ENCODE measurements at regions not wholly inside any gene's neighbourhood (a gene's known extent, or its start where the extent isn't known, plus 50 kb on each side); places are given as distances from the start of the nearest gene placed in this dataset.
A peak's percentile ranks its signal among the peaks of the same experiment; 100 is the strongest.

DNA sequence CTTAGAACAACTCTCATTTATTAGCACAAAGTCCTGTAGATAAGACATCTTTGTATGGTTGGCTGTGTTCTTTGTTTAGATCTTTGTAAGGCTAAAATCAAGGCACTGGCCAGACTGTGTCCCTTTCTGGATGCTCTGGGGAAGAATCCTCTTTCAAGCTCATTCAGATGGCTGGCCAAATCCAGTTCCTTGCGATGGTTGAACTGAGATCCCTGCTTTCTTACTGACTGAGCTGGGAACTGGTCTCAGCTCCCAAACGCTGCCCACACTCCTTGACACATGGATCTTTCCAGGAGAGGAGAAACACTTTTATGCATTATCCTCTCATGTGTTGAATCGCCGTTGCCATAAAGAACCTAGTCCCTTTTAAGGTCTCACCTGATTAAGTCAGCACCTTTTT lies 586.5 kb upstream of the IGFBP3 start:
- DNase-seq (ENCODE audit: low read depth in 2 of 2), result no peak

DNA sequence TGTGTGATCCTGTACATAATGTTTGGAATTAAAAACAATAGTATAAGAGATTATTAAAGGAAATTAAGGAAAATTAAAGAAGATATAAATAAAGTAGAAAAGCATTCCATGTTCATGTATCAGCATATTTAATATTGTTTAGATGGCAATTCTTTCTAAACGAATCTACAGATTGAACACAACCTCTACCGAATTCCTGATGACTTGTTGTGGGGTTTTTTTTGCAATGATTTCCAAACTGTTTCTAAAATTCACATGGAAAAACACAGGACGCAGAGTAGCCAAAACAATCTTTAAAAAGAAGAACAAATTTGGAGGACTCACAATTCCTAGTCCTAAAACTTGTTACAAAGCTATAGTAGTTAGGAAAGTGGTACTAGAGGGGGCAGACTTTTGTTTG lies 573.4 kb upstream of the IGFBP3 start:
- DNase-seq (ENCODE audit: low read depth in 2 of 2), result no peak

GRCh38 chr7:46494028-46494427 lies 573.0 kb upstream of the IGFBP3 start:
- peak; percentile 20 to 26 for DNase-seq (ENCODE audit: low read depth in 2 of 2)

DNA sequence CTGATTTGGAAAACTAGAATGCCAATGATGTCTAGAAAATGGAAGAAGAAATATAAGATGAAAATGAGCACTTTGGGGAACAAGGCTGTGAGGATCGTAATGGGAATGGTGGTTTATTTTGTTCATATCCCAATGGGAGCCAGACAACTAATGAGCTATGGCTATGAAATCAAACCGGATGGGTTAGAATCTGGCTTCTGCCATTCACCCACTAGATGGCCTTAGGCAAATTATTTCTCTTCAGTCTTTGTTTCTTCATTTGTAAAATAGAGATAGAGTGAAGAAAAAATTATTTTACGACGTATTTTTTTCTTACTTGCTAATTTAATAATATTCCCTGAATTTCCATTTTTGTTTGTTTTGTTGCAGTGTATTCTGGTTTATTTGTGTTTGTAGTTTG lies 572.1 kb upstream of the IGFBP3 start:
- no peak for DNase-seq (ENCODE audit: low read depth in 2 of 2)

DNA sequence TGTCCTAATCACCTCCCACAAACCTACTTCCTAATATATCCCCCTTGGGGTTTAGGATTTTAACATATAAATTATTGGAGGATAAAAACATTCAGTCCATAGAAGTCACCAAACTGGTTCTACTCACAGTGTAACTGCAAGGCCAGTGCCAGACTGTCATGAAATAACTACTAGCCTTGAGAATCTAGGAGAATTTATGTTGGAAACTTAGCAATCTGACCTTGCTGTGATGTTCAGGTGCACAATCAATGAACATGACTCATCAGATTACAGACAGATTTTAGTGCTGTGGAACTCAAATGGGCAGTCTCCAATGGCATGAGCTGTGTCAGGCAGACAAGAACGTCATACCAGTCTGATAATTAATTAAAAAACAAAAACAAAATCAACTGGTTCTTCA lies 571.4 kb upstream of the IGFBP3 start:
- DNase-seq (ENCODE audit: low read depth in 2 of 2), result no peak

DNA sequence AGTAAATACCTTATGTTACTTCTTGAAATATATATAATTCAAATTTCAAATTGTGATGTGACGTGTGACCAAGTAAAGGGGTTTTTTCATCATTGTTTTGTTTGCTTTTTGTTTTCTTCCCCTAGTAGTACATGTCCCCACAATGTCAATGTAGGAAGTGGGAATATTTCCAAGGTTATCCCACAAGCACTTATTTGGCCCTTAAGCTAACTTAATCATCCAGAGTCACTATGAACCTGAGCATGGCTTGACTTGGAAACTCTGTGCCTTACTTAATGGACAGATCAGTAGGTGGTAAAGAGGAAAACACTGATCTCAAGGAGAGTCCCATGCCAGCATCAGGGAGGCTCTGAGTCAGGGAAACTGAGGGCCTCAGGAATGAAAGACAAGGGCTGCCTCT lies 569.3 kb upstream of the IGFBP3 start:
- DNase-seq (ENCODE audit: low read depth in 2 of 2), result no peak

DNA sequence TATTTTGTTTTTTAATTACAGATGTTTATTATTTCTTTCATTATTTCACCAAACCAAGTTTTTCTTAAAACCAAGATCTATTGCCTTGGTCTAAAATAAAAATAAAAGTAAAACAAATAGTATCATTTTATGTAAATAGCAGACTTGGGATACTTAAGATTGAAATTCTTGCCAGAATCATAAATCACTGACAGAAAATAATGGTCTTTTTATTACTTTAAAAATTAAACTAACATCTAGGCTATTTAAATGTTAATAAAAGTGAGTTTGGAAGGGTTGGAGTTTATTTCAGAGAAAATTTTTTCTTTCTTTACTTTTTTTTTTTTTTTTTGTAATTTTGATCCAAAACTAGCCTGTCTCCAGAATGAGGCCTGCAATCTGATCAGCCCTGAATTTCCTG lies 568.0 kb upstream of the IGFBP3 start:
- DNase-seq (ENCODE audit: low read depth in 2 of 2), result no peak

DNA sequence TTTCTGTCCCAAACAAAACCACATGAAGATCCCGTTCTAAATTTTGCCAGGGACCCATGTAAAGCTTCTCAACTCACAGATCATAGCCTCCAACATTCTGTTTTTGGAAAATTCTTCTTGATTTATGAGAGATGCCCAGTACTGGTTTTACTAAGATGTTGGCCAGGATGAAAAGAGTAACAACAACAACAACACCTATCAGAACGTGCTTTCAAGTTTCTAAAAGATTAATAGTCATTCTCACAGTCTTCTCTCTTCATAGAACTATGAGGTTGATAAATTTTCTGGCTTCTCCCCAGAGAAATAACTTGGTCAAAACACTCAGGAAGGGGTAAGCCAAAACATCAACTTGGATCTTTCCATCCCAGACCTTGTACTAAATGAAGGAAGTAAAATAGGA lies 567.5 kb upstream of the IGFBP3 start:
- DNase-seq (ENCODE audit: low read depth in 2 of 2), result no peak

GRCh38 chr7:46486256-46487206 lies 565.5 kb upstream of the IGFBP3 start:
- DNase-seq (ENCODE audit: low read depth in 2 of 2), result peak; percentile 48

DNA sequence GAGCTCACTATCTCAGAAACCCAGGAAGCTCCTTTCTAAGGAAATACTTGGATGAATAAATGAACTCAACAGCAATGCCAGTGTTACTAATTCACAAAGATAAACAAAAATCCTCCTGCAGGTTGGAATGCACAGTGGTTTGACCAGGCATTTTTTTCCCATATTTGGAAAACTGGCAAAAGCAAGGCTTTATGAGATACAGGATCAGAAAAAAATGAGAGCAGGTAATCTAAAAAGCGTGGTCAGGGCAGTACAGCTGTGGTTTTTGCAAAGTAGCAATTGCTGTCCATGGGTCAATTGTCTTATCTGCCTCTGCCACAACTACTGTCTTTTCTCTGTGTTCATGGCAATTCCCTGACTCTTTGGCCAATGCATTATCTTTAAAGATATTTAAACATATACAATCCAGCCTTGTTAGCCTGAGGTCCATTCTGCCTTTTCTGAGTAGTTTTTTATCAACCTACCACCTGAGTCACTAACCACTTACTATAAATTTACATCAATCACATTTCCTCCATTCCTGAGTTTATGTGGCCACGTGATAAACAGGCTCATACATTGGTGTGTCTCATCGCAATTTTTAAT lies 564.5 kb upstream of the IGFBP3 start:
- peak; percentile 58 to 63 for DNase-seq (ENCODE audit: low read depth in 2 of 2)

DNA sequence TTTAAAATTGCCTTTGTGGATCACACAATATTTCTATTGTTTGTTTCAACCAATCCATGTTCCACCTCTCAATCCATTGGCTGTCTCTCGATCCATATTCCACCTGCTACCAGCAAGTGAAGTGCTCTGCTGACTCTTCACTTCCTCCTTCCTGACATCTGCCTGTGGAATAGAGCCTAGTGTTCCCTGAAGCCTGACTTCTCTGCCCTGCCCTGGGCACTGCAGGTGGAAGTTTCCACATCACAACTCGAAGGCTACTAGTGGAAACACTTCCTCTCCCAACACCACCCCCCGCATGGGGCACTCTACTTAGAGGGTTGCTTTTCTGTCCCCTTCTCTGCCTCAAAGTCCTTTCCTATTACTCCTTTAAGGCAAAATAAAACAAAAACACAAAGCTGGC lies 563.8 kb upstream of the IGFBP3 start:
- no peak for DNase-seq (ENCODE audit: low read depth in 2 of 2)

DNA sequence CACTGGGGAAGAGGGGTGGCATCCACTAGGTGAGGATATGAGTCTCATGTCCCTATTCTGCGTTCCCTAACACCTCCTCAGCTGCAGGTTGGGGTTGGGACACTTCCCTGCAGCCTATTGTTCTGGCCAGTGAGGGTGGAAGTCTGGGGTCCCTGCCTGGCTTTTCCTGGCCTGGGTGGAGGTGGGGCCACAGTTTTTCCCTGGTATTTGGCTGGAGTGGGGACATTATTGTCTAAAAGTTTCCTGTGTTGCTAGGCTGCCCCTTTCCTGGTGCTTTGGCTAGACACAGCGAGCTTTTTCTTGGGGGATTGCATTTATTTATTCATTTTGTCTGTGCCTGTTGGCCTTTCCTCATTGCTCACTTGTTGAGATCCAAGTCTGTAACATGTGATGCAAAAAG lies 559.5 kb upstream of the IGFBP3 start:
- no peak for DNase-seq (ENCODE audit: low read depth in 2 of 2)

DNA sequence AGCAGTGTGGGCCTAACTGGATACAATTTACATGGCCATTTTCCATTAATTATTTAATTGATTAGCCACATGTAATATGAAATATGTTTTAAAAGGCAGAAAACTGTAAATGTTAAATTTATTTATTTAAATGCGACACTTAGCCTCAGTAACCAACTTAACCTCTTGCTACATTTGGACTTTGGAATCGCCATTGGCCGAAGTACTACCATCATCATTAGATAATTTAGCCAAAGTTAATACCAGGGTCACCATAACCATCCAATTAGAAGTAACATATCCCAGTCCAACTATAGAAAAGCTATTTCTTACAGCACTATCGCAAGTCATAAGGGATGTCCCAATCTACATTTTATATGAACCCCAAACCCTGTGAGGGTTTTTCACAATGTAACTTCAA lies 558.6 kb upstream of the IGFBP3 start:
- no peak for DNase-seq (ENCODE audit: low read depth in 2 of 2)

GRCh38 chr7:46478046-46478445 lies 557.0 kb upstream of the IGFBP3 start:
- no peak for DNase-seq (ENCODE audit: low read depth in 2 of 2)

DNA sequence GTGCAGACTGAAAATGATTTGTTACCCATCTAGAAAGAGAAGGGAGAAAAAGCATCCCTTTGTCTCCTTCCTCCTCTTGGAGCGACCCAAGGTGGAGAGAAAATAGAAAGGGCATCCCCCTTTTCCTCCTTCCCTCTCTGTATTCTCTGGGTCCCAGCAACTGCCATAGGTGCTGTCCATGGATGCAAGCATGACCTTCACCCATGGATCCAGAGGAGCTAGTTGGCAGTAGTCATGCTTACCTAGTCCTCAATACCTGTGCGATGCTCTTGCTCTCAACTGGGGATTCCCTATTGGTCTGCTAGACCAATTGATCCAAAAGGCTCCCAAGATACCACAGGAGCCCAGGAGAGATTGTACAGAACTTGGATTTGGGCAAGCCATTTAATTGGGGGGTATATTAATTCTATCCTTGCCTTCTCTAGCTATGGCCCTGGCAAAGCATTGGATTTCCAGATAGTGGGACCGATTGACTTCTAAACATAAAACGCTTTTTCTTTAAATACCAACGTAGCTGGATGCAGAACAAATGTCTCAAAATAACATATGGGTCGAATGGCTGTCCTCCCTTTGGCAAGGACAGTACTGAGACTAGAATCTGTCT lies 547.8 kb upstream of the IGFBP3 start:
- no peak for DNase-seq (ENCODE audit: low read depth in 2 of 2)

DNA sequence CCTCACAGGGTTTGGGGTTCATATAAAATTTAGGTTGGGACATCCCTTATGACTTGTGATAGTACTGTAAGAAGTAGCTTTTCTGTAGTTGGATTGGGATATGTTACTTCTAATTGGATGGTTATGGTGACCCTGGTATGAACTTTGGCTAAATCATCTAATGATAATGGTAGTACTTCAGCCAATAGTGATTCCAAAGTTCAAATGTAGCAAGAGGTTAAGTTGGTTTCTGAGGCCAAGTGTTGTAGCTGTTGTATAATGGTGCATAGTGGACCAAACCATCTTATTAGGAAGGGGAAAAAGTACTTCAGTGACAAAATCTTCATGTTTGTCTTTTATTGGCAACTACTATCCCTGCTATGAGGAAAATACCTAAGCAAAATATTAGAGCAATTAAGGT lies 542.1 kb upstream of the IGFBP3 start:
- DNase-seq (ENCODE audit: low read depth in 2 of 2), result no peak

DNA sequence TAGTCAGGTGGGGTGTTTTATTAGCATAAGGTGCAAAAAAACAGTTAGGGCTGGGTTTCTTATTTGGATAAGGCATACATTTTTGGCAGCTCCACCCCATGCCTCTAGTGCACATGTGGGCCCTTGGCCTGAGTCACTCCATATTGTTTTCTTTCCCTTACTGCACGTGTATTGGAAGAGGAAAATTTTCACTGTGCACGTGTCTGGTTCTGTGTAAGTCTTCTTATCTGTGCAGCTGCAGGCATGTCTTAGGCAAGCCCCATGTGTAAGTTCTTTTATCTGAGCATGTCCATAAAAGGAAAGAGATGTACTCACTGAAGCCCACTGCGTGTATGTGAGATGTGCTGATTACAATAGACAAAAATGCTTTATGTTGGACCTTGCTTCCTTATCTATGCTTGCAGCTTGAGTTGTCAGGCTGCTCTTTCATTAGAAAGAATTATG lies 540.3 kb upstream of the IGFBP3 start:
- peak in 1 of 2 experiments; percentile 31 for DNase-seq (ENCODE audit: low read depth in 2 of 2)

DNA sequence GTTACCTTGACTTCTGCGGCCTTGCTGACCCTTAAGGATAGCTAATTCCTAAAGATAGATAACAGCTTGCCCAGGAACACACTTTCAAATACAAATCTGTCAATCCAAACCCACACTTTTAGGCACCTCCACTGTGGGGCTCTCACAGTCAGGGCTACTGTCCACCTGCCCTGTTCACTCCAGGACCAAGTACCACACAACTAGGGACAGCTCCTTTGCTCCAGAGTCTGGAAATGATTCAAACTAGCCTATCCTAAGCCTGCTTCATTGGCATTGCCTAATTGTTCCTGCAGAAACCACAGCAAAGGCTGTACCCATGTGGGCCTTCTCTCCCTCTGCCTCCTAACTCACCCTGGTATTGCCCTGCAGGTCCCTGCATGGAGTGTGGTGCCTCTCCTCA lies 538.9 kb upstream of the IGFBP3 start:
- no peak for DNase-seq (ENCODE audit: low read depth in 2 of 2)

DNA sequence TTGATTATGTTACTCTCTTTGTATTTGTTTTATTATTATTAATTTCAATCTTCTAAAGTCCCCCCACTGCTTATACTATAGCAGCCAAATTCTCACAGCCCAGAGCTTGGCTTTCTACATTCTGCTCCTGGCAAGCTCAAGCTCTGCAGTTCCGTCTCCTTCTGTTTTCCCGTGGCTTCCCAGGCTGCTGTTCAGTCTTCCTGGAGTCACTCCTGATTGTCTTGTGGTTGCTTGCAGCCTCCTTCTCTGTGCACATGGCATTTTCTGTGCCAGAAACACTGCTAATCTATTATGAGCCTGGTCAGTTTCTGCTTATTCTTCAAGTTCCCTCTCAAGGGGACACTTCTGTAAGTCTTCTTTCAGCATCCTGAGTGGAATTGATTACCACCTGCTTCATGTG lies 533.7 kb upstream of the IGFBP3 start:
- no peak for DNase-seq (ENCODE audit: low read depth in 2 of 2)

DNA sequence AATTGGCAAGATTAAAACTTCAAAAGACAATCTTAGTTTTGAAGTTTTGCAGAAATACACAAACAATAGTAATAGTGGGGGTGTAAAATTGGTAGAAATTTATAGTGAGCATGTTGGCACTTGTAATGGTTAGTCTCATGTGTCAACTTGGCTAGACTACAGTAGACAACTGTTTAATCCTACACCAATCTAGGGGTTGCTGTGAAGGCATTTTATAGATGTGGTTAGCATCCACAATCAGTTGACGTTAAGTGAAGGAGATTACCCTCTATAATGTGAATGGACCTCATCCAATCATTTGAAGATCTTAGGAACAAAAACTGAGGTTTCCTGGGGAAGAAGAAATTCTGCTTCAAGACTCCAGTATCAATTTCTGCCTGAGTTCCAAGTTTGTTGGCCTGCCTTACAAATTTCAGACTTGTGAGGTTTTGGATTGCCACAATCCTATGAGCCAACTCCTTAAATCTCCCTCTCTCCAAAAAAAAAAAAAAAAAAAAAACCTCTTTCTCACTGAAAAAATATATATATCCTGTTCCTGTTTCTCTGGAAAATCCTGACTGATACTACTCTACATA lies 531.6 kb upstream of the IGFBP3 start:
- DNase-seq (ENCODE audit: low read depth in 2 of 2), result no peak

DNA sequence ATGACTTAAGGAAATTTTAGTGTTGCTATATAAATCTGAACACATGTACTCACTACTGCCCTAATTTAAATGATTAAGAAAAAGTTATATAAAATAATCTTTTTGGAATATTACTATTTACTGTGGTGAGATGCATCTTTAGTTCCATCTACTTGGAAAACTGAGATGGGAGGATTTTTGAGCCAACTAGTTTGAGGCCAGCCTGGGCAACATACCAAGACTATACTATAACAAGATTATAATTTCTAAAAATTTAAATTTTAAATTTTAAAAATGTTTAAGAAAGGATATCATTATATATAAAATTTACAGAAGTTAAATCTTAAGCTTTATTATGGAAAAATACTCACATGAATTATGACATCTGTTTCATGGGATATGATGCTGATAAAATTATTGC lies 530.8 kb upstream of the IGFBP3 start:
- DNase-seq (ENCODE audit: low read depth in 2 of 2), result no peak

- no peak for DNase-seq (ENCODE audit: low read depth in 2 of 2)
Observed at GRCh38 chr7:46450886-46451285, 529.8 kb upstream of the IGFBP3 start.

- DNase-seq (ENCODE audit: low read depth in 2 of 2), result no peak
Observed at GRCh38 chr7:46450425-46450824, 529.4 kb upstream of the IGFBP3 start.
